ENCODE measurements at regions not wholly inside any gene's neighbourhood (a gene's known extent, or its start where the extent isn't known, plus 50 kb on each side); places are given as distances from the start of the nearest gene placed in this dataset.

DNA sequence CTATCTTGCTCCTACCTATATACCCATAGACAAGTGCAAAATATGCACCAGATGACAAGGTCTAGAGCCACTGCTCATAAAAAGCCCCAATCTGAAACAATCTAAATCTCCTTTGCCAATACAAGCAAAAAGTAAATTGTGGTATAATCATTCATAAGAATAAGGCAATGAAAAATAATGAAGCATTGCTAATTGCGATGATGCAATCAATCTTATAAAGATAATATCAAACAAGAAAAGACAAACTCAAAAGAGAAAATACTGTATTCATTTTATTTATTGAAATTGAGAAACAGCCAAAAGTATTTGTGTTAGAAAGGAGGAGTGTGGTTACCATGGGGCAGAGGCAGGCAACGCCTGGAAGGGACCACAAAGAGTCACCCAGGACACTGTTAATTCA, 175.9 kb upstream of the GYPC start:
- no peak for DNase-seq (ENCODE audit: low read depth in 2 of 2)

DNA sequence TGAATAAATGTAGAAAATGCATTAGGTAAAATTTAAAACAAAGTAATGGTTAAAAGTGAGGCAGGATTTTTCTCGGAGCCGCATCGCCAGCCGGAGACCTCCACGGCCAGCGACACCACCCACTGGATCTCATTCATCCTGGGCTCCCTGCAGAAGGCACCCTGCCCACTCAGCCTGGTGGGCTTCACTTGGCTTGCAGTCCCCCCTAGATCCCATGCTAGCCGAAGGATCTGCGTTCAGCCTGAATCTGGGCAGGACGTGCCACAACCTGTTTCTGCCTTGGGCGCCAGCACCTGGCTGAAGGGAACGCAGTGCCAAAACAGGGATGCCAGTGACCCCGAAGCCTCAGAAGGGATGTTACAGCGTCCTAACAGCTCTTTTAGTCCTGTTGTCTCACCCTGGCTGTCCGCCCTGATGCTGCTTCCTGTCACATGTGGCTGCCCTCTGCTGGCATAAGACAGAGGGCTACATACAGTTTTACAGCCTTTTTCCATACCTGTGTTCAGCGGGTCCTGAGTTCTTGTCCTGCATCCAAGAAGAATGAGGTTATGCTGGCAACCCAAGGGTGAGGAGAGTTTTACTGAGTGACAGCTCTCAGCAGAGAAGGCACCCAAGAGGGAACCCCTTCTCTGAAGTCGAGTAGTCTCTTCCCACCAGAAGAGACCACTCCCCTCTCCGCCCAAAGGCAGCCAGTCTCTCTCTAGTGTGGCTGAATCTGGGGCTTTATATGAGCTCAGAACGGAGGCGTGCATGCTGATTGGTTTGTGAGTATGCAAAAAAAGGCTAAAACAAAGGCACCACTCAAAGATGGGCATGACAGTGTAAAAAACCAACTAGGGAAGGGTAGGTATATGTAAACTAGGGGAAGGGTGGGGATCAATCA, 173.1 kb upstream of the GYPC start:
- DNase-seq (ENCODE audit: low read depth in 2 of 2), result no peak

DNA sequence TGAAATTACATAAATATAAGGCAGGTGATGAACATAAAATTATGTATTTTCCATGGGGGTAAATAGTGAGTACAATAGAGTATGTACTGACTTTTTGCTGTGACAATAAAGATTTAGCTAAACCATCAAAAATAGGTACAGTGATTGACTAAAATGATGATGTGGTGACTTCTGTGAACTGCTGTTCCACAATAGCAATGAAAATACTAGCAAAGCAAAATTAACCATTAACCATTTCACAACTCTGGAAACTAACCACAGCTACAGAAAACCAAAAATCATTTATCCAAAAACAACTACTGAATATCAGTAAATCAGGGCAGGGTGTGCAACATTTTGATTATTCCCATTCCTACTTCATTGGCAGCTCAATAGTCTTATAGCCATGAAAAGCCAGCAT, 161.4 kb upstream of the GYPC start:
- DNase-seq (ENCODE audit: low read depth in 2 of 2), result no peak

DNA sequence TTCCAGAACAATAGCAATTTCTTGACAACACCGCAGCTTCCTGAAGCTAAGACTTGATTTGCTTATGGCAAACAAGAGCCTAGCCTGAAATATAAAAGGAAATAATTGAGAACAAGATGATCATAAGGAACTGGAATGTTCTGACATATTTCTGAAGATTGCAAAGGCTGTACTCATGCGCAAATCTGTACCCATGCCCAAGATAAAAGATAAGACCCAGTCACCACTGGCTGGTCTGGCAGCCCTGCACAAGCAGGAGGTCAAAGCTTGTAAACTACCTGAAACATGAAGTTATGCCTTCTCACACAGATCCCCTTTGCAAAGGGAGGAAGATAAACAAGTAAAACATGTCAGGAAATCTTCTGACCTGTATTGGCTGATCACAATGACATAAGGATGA, 160.8 kb upstream of the GYPC start:
- DNase-seq (ENCODE audit: low read depth in 2 of 2), result no peak

DNA sequence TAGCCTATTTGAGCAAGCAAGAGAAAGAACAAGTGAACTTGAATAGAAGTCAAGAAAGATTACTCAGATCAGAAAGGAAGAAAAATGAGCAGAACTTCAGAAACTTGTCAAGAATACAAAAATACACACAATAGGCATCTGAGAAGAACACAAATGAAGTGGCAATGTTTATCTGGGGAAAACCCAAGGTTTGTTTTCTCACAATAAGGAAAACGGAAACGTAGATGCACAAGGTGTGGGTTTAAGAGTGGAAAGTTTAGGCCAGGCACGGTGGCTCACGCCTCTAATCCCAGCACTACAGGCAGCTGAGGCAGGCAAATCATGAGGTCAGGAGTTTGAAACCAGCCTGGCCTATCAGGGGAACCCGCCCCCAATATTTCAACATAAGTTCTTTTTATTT, 159.5 kb upstream of the GYPC start:
- no peak for DNase-seq (ENCODE audit: low read depth in 2 of 2)

DNA sequence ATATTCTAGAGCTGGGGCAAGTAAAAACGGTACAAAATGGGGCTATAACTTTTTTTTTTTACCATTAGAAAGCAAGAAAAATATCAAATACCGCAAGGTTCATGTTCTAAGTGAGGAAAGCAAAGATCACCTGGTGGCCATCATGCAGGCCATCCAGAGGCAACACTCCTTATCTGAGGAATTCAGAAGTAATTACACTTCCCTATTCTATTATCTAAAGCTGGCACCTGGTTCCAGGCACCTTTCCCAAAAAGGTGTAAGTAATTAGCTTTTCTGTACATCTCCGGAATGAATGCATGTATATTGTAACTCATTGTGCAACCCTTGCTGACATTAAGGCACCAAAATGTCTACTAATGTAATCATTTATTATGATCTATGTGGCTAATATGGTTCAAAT, 152.5 kb upstream of the GYPC start:
- no peak for DNase-seq (ENCODE audit: low read depth in 2 of 2)

DNA sequence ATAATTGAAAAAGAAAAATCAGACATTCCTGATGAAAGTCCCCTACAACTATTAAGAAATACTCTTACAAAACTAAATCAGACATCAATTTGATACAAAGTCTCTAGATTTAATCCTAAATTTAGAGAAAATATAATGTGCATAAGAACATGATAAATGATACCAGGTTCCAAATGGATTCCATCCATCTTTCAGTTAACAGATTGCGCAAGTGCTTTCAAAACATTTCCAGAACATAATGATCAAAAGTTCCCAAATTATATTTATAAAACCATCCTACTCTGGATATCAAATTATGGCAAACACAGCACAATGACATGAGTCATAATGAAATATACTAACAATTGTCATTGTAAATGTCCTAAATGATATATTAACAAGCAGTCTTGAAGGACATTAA, 151.0 kb upstream of the GYPC start:
- DNase-seq (ENCODE audit: low read depth in 2 of 2), result no peak

DNA sequence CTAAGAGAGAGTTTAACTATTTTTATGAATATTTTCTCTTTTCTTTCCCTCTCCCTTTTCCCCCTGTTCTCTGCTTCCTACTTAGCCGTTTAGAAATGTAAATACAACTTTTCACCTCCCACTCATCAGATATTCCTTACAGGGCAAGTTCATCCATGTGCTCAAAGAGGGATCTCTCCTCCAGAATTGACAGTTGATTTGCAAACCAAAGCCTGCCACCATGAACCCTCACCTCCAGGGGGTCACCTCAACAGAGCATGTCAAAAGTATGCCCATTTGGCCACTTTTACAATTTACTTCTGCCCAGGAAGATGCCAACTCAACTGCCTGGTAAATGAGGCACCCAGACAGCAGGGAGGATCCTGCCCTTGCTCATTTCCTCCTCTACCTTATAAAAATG, 149.2 kb upstream of the GYPC start:
- no peak for DNase-seq (ENCODE audit: low read depth in 2 of 2)

DNA sequence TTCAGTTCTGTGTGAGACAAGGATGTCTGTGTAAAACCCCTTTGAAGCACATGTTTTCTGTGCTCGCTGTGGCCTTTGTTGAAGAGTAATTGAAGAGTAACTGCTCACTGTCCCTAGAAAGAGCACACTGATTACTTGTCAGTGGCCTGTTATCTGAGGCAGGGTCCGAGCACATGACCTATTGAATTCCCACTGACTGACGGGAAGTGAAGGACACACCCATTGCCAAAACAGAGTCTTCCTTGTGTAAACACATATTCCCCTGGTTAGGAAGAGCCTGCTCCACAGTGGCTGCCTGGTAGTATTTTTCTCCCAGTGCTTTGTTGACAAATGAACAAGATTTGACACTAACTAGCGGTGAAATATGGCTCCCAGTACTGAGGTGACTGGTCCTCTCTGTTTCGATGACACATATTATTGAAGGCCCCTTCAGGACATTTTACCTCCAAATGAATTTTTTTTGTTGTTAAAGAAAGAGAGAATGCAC, 148.5 kb upstream of the GYPC start:
- DNase-seq (ENCODE audit: low read depth in 2 of 2), result no peak

DNA sequence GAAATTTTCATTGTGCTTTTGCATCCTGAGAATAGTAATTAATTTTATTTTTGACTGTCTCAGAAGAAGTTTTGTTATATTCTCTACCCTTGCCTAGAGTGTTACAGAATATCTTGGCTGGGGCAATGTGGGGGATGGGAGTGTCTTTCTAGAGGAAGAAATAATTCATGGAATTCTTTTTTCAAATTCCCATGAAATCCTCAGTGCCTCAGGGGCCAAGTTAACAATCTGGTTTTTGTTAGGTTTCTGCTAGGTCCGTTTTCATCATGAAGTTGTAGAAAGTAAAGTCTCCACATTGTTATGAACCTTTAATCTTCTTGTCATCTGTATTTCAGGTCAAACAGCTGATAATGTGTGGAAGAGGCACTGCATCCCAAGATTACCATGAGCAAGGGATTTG, 145.6 kb upstream of the GYPC start:
- DNase-seq (ENCODE audit: low read depth in 2 of 2), result no peak

DNA sequence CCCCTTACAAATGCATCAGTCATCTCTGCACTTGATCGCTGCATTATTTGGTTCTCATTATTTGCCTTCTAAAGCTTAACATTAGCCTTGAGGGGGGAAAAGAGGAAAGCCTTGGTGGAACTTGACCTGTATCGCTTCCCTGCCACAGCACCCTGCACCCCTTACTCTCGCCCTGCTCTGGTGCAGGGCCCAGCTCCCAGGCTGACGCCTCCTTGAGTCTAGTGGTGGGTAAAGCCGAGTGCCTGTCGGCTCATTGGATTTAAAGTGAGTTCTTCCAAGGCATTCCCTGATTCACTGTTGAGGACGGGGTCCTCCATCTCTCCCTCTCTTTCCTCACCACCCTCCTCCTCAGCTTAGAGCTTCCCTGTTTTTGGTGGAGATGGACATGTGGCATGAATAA, 145.0 kb upstream of the GYPC start:
- no peak for DNase-seq (ENCODE audit: low read depth in 2 of 2)

DNA sequence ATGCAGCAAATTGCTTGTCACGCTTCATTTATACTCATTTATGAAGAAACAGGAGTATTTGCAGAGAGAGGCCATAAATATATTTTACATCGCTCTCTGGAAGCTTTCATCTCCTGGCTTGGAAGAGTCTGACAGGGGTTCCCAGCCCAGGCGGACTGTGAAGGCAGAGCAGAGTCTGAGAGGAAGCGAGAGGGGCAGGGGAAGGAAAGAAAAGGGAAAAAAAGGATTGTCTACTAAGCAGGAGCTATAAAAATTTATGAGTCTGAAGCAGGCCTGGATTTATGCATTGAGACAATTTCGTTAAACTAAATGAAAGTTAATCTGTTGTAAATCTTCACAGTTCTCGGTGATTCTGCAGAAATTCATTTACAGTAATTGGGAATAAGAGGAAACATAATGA, 143.9 kb upstream of the GYPC start:
- DNase-seq (ENCODE audit: low read depth in 2 of 2), result no peak

DNA sequence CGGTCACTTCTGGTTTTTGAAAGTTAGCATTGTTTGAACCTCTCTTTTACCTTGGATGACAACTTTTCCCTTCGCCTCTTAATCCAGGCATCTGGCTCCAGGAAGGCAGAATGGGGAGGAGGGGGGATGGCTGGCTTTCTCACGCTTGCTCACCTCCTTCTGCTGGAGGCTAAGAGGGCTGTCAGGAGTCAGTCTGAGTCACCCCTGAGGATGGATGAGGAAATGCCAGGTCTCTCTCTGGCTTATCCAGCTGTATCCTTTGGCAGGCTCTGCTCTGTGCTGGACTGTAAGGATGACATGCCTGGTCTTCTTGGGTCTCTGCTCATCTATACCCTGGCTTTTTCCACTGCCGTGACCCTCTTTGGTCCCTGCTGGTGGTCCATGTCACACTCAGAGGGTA, 142.9 kb upstream of the GYPC start:
- DNase-seq (ENCODE audit: low read depth in 2 of 2), result no peak

DNA sequence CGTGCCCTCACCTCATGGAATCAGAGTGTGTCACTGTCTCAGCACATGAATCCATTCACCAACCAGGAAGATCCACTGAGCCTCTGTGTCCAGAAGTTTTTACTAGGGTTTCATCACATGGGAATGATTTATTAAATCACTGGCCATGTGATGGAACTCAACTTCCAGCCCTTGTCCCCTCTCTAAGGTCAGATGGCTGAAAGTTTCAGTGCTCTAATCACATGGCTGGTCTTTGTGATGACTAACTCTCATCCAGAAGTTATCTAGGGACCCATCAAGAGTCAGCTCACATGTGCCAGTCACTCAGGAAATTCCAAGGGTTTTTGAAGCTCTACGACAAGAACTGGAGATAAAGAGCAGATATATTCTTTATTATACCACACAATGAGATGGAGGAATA, 140.5 kb upstream of the GYPC start:
- no peak for DNase-seq (ENCODE audit: low read depth in 2 of 2)

DNA sequence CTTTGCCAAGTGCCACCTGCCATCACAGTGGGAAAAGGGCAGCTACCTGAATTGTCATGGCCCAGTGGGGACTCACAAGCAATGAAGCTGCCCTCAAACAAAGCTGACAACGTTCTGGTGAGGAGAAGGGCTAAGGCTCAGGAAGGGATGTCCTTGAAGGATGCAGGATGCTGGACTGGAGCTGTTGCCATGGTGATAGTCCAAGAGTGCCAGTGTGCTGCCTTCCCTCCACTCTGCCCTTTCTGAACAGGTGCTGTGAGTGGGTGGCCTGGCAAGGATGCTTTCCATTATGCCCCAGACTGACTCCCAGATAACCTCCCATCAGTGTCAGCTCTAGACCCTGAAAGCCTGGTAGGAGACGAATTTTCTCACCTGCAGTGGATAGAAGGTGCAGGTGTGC, 137.8 kb upstream of the GYPC start:
- no peak for DNase-seq (ENCODE audit: low read depth in 2 of 2)

DNA sequence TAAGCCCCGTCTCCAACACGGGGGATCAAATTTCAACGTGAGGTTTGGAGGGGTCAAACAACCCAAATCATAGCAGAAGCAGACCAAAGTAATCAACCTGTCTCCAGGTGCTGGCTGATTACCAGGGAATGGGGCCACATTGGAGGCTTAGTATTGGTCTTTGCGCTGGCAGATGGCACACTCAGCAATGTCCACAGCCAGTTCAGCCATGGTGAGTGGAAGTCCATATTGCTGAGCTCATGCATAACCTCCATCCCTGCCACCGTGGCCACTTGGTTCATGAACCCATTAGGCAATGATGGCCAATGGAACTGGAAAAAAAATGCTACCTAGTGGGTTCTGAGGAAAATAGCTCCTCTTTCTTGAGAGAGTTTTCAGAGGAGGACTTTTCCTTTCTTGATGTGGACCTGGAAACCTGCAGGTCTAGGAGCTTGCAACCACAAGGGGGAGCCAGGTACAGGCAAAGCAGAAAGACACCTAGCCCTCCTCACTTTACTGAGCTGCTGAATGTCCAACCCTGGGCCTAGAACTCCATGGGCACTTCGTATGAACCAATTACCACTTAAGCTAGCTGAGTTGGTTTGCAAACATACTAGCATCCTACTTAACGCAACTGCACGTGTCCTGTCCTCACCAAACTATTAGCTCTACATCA, 128.0 kb upstream of the GYPC start:
- peak; percentile 25 to 61 for DNase-seq (ENCODE audit: low read depth in 2 of 2)

DNA sequence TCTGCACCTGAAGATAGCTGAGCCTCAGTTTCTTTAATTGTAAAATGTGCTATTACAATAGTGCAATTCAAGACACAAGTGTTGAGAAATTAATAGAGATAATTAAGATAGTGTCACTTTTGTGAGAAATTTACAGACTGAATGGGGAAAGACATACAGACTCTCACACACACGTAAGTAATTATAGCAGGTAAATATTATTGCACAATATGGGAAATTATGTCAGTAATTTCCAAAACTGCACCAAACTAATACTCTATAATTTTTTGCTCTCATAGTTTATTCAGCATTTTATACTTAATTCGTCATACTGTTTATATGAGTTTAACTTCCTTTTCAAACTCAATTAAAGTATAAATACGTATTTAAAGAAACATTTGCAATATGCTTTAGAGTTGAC, 124.9 kb upstream of the GYPC start:
- DNase-seq (ENCODE audit: low read depth in 2 of 2), result no peak

DNA sequence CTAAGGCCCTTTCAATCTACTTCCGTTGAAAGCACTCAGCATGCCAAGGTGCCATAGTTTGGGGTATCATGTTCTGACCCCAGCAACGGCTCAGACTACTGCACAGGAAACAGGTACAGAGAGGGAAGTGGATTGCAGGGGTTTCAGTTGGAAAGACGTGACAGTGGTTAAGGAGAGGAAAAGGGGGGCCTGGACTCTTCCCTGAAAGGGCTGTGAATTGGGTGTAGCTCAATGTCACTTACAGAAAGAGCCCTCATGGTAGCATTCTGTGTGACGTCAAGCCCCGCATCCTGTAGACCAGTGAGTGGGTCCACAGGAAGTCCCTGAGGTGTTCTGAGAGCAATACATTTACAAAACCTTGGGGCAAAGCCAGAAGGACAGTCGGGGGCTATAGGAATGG, 121.5 kb upstream of the GYPC start:
- no peak for DNase-seq (ENCODE audit: low read depth in 2 of 2)

DNA sequence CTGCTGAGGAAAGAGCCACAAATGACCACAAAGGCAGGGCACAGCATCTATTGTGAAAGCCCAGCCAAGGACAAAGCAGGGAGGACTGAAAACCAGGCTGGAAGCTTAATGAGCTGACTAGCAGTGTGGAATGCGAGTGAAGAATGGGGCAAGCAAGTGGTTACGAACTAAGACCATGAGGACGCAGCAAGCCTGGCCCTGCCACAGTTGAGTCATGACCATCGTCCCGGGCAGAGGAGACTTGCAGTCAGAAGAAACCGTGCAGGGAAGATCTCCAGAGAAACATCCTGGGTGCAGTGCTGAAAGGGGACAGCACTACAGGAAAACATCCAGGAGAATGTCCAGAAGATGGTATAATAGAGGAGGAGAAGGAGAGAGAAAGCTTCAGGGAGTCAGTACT, 120.5 kb upstream of the GYPC start:
- DNase-seq (ENCODE audit: low read depth in 2 of 2), result no peak

DNA sequence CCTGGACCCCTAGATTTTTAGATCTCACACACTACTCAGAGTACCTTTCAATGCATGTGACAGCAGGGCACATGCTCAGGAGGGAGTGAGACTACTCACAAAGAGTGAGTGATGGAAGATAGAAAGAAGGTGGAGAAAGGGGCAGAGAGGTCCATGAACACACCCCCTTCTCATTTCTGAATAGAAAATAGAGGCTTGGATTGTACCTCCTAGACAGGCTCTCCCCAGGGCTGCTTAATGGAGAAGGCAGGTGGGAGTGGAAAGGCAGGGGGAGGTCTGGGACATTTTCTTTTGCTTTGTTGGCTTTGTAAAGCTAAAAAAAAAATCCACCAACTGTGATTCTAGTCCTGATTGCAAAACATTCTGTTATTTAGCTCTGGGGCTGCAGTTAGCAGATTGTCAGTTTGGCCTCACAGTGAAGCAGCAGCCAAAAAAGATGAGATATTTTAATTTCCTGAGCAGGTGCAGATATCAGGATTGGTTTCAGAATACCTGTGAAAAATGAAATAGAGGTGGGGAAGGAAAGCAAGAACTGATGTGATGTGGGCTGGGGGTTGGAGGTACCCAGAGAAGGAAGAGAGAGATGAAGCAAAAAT, 119.3 kb upstream of the GYPC start:
- DNase-seq (ENCODE audit: low read depth in 2 of 2), result no peak

DNA sequence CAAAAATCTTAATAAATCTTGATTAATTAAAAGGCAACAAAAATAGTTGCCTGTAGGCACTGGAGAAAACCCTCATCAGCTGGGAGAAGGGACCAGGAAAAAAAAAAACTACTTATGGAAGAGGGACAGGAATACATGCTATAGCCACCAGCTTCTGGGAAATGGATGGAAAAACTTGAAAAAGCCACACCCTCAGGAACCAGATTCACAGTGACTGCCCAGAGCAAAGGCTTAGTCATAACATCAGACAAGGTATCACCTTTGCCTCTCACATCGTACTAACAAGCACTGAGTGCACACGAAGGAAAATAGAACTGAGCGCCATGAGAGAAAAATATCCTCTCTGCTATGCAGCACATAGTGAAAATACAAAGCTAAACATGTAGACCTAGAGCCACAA, 116.9 kb upstream of the GYPC start:
- DNase-seq (ENCODE audit: low read depth in 2 of 2), result no peak

DNA sequence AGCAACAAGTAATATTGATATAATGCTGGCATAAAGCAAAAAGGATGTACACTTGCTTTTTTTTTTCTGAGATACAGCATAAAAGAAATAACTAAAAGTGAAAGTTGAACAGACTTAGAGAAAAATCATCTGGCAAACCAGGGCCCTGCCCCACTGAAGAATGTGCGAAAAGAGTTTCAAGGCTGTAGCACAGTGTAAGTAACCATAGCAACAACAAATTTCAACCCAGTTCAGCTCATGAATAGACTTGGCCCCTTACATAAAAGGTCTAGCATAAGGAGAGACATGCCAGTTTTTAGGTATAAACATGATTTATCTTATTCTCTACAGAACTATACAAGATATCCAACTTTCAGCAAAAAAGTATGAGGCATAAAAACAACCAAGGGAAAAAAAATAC, 113.7 kb upstream of the GYPC start:
- no peak for DNase-seq (ENCODE audit: low read depth in 2 of 2)

DNA sequence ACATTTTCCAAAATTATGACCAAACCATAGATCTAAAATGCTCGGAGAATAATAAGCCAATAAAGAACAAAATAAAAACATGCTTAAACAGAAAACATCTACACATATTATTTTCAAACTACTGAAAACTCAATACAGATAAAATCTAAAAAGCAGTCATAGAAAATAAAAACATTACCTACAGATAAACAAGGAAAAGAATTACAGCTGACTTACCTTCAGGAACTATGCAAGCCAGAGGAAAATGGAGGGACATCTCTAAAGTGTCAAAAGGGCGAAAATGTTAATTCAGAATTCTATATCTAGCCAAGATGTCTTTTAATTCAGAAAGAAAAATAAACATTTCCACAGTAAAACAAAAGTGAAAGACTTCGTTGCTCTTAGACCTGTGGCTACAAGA, 112.9 kb upstream of the GYPC start:
- DNase-seq (ENCODE audit: low read depth in 2 of 2), result no peak
